Common myeloid progenitor, CD34-positive (primary cell): ENCODE measurements at regions not wholly inside any gene's neighbourhood (a gene's known extent, or its start where the extent isn't known, plus 50 kb on each side); places are given as distances from the start of the nearest gene placed in this dataset.

Experiments used
- CTCF ChIA-PET: fragments of 350-600 bp; sonication (Branson Sonifier 250); formaldehyde crosslinking; loops from one replicate; lab custom pipeline; 2021; ENCODE audit warnings: antibody characterized with exemption; lab: Charles Lee
- POLR2A ChIA-PET: fragments of 350-600 bp; sonication (Branson Sonifier 250); formaldehyde crosslinking; loops from one replicate; lab custom pipeline; 2021; ENCODE audit warnings: antibody characterized with exemption; lab: Charles Lee
- DNase-seq, 3 donors: peaks; one replicate each; pipeline versions ENCODE4 v3.0.0 to v3.0.0-alpha.2; 2013
- H3K27ac ChIP-seq, 2 experiments: 1 replicate in 1 of 2; 2 replicates in 1 of 2; pipeline ENCODE4 v1.7.0; 2013; ENCODE audit warnings: inconsistent platforms in 2 of 2, low read length in 2 of 2, mild to moderate bottlenecking in 2 of 2, low read depth in 1 of 2, moderate library complexity in 1 of 2; ENCODE audit not compliant: severe bottlenecking in 2 of 2, insufficient read depth in 1 of 2, poor library complexity in 1 of 2
- H3K27me3 ChIP-seq, 5 experiments: replicated peaks in 2 of 5; 1 replicate in 3 of 5; 2 replicates in 2 of 5; pipeline versions ENCODE4 v1.6.1 to v1.7.0; 2013; ENCODE audit warnings: low read length in 4 of 5, mild to moderate bottlenecking in 2 of 5, moderate library complexity in 2 of 5, inconsistent platforms in 1 of 5; ENCODE audit not compliant: insufficient read depth in 5 of 5, control insufficient read depth in 4 of 5
- H3K36me3 ChIP-seq, 4 experiments: 1 replicate in 2 of 4; 2 replicates in 2 of 4; pipeline versions ENCODE4 v1.6.1 to v1.7.0; 2013; ENCODE audit warnings: low read length in 3 of 4, control low read depth in 1 of 4, mild to moderate bottlenecking in 1 of 4; ENCODE audit not compliant: control insufficient read depth in 4 of 4, insufficient read depth in 4 of 4
- H3K4me1 ChIP-seq, 4 experiments: 1 replicate in 3 of 4; 2 replicates in 1 of 4; pipeline versions ENCODE4 v1.6.1 to v1.7.1; 2013; ENCODE audit warnings: low read length in 3 of 4, mild to moderate bottlenecking in 3 of 4, control low read depth in 1 of 4, inconsistent platforms in 1 of 4, moderate library complexity in 1 of 4; ENCODE audit not compliant: control insufficient read depth in 4 of 4, insufficient read depth in 4 of 4; ENCODE audit errors: control extremely low read depth in 1 of 4
- H3K4me3 ChIP-seq, 7 experiments: 1 replicate in 4 of 7; 2 replicates in 3 of 7; pipeline versions ENCODE4 v1.5.1 to v1.7.0; 2013; ENCODE audit warnings: mild to moderate bottlenecking in 7 of 7, low read length in 6 of 7, moderate library complexity in 6 of 7, inconsistent platforms in 2 of 7, low read depth in 2 of 7, control low read depth in 1 of 7; ENCODE audit not compliant: insufficient read depth in 4 of 7, control insufficient read depth in 1 of 7; ENCODE audit errors: extremely low read depth in 1 of 7
- H3K9me3 ChIP-seq, 5 experiments: 1 replicate in 4 of 5; 2 replicates in 1 of 5; pipeline versions ENCODE4 v1.6.1 to v1.7.1; 2013; ENCODE audit warnings: low read length in 4 of 5, mild to moderate bottlenecking in 2 of 5, inconsistent platforms in 1 of 5, low read depth in 1 of 5, moderate library complexity in 1 of 5; ENCODE audit not compliant: control insufficient read depth in 4 of 5, insufficient read depth in 2 of 5; ENCODE audit errors: control extremely low read depth in 1 of 5
- whole genome bisulfite sequencing: methylation state at CpG from one replicate; pipeline ENCODE4 v1.1.5; 2013; ENCODE audit not compliant: insufficient coverage; 5-methylcytosine and 5-hydroxymethylcytosine counted together

GRCh38 chr3:23107221-23107620, 95.9 kb upstream of the UBE2E2 start:
- Histone ChIP-seq H3K9me3 (peaks cover 0 to 3% (median 0%) of the 10 kb centered on the region in 5 experiments), H3K27me3 (no peaks in the 10 kb centered on the region), H3K36me3 (no peaks in the 10 kb centered on the region), H3K4me1 (peaks cover 0 to 2% (median 0%) of the 10 kb centered on the region in 4 experiments), H3K27ac (no peak overlapping the region), H3K4me3 (no peak overlapping the region)
- POLR2A ChIA-PET: no interaction called here
- DNase-seq: no peak
- CTCF ChIA-PET: no interaction called here

GRCh38 chr3:23108451-23109057, 94.6 kb upstream of the UBE2E2 start:
- 100% methylated on average over 1 of the region's 3 CpGs for WGBS
- Histone ChIP-seq H3K27ac (no peak overlapping the region), H3K9me3 (peaks cover 0 to 3% (median 0%) of the 10 kb centered on the region in 5 experiments), H3K36me3 (no peaks in the 10 kb centered on the region), H3K4me1 (peaks cover 0 to 8% (median 2%) of the 10 kb centered on the region in 4 experiments), H3K4me3 (no peak overlapping the region), H3K27me3 (no peaks in the 10 kb centered on the region)
- ChIA-PET POLR2A (no interaction called here), CTCF (no interaction called here)
- DNase-seq: peak in 2 of 3 donors; percentile 40 to 50

DNA sequence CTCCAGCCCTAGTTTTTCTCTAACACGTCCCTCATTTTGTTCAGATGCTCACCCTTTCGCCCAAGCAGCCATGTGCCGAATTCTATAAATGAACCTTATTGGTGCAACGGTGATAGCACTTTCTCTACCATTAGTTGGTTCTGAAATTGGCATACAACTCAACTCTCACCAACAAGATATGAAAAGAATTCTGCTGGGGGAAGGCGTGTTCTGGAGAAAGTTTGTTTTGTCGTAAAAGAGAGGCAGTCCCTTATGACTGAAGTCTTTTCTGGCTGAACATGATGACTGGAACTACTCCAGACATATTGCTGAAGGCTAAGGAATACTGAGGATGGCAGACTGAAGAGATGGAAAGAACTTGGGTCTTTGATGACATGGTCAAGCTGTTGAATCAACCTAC, 91.8 kb upstream of the UBE2E2 start:
- CTCF ChIA-PET: no interaction called here
- Histone ChIP-seq H3K27me3 (no peaks in the 10 kb centered on the region), H3K4me3 (no peak overlapping the region), H3K9me3 (peaks cover 0 to 3% (median 0%) of the 10 kb centered on the region in 5 experiments), H3K4me1 (peaks cover 10 to 27% (median 18%) of the 10 kb centered on the region in 4 experiments), H3K36me3 (no peaks in the 10 kb centered on the region), H3K27ac (no peak overlapping the region)
- DNase-seq: no peak
- POLR2A ChIA-PET: no interaction called here
- 100% methylated on average over 3 of the region's 6 CpGs for WGBS

GRCh38 chr3:23111797-23112196, 91.3 kb upstream of the UBE2E2 start:
- Histone ChIP-seq H3K4me1 (peaks cover 10 to 27% (median 18%) of the 10 kb centered on the region in 4 experiments), H3K27ac (no peak overlapping the region), H3K27me3 (no peaks in the 10 kb centered on the region), H3K4me3 (no peak overlapping the region), H3K36me3 (no peaks in the 10 kb centered on the region), H3K9me3 (peaks cover 0 to 3% (median 0%) of the 10 kb centered on the region in 5 experiments)
- WGBS: 100% methylated on average over 2 of the region's 3 CpGs
- ChIA-PET CTCF (no interaction called here), POLR2A (no interaction called here)
- no peak for DNase-seq

DNA sequence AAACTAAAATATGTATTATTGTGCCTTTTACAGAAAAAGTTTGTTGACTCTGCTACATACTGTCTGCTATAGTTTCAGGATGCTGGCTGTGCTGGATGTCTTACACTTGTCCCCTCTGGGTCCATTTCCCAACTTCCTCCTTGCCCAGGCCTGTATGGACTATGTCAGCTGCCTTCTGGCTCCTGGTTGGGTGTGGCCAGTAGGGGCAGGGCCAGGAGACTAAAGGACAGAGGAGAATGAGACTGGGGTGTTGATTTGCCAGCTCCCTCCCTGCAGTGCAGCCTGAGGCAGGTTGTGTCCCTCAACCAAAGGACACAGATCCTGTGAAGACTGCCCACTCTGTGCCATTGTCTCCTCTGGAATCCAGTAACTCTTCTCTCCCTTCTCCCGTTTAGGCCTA, 90.6 kb upstream of the UBE2E2 start:
- peaks cover 10 to 27% (median 18%) of the 10 kb centered on the region in 4 experiments for H3K4me1 ChIP-seq
- no peak overlapping the region for H3K27ac ChIP-seq
- no peak overlapping the region for H3K4me3 ChIP-seq
- WGBS: 86% methylated on average over 1 of the region's 1 CpG
- peak in 1 of 3 donors; percentile 6 for DNase-seq
- no peaks in the 10 kb centered on the region for H3K27me3 ChIP-seq
- no peaks in the 10 kb centered on the region for H3K36me3 ChIP-seq
- peaks cover 0 to 3% (median 0%) of the 10 kb centered on the region in 5 experiments for H3K9me3 ChIP-seq
- ChIA-PET POLR2A (no interaction called here), CTCF (no interaction called here)

- Histone ChIP-seq H3K27me3 (no peaks in the 10 kb centered on the region), H3K9me3 (no peaks in the 10 kb centered on the region), H3K36me3 (no peaks in the 10 kb centered on the region), H3K4me3 (no peak overlapping the region), H3K4me1 (peaks cover 10 to 27% (median 18%) of the 10 kb centered on the region in 4 experiments), H3K27ac (no peak overlapping the region)
- DNase-seq: peak; percentile 46 to 93 (median 88)
- CTCF ChIA-PET: interaction anchor here (0.6 to 2.1 kb wide), 2 partner anchors 25 to 1066 kb away, joined by 3 to 4 read pairs; no protein-coding TSS in a partner anchor
- POLR2A ChIA-PET: no interaction called here
- WGBS: 86% methylated on average over 8 of the region's 9 CpGs
Measured at GRCh38 chr3:23113455-23114171, 89.5 kb upstream of the UBE2E2 start.

- Histone ChIP-seq H3K4me1 (peaks cover 10 to 27% (median 18%) of the 10 kb centered on the region in 4 experiments), H3K4me3 (no peak overlapping the region), H3K36me3 (no peaks in the 10 kb centered on the region), H3K27ac (no peak overlapping the region), H3K9me3 (no peaks in the 10 kb centered on the region), H3K27me3 (no peaks in the 10 kb centered on the region)
- WGBS: 100% methylated on average over 2 of the region's 2 CpGs
- ChIA-PET CTCF (interaction anchor here (0.6 to 2.1 kb wide), 2 partner anchors 24 to 1065 kb away, joined by 3 to 4 read pairs; no protein-coding TSS in a partner anchor), POLR2A (no interaction called here)
- DNase-seq: peak in 2 of 3 donors; percentile 17 to 24
Measured at GRCh38 chr3:23114432-23114831, 88.7 kb upstream of the UBE2E2 start.
